GM12878 (cell line): ENCODE measurements at regions not wholly inside any gene's neighbourhood (a gene's known extent, or its start where the extent isn't known, plus 50 kb on each side); places are given as distances from the start of the nearest gene placed in this dataset.

Experiments used
- ATAC-seq: fragments of 200-7000 bp; cut with Tn5 transposase; 3 replicates; pipeline ENCODE4 v1.9.1; 2020; ENCODE audit warnings: mild to moderate bottlenecking, moderate library complexity
- BruUV-seq: library from RNA; stranded (reverse); fragments of 400-500 nt; replicated peaks from 2 replicates; lab custom pipeline; 2021; lab: Mats Ljungman, UMichigan
- CTCF ChIA-PET: fragments of 300-600 bp; sonication (Branson Sonifier 250); formaldehyde crosslinking; extraction: SDS; loops from one replicate; lab custom pipeline; 2021; ENCODE audit warnings: inconsistent platforms; lab: Yijun Ruan, JAX
- POLR2A ChIA-PET: fragments of 350-600 bp; formaldehyde crosslinking; extraction: SDS; loops from one replicate; lab custom pipeline; 2021; ENCODE audit warnings: inconsistent platforms; lab: Charles Lee
- RAD21 ChIA-PET: fragments of 300-600 bp; sonication (Branson Sonifier 250); formaldehyde crosslinking; loops from one replicate; lab custom pipeline; 2023; ENCODE audit warnings: antibody characterized with exemption; ENCODE audit not compliant: unreplicated experiment; lab: Charles Lee
- SMC1A ChIA-PET: fragments of 300-600 bp; sonication (Branson Sonifier 250); formaldehyde crosslinking; loops from one replicate; lab custom pipeline; 2023; ENCODE audit not compliant: unreplicated experiment, uncharacterized antibody; lab: Charles Lee
- DNase-seq: peaks from one replicate; pipeline ENCODE4 v3.0.0-alpha.2; 2011; ENCODE audit warnings: low read depth, low spot score
- FAIRE-seq: peaks from 3 replicates; lab custom pipeline; 2011; peaks lifted over from hg19 to GRCh38; lab: Jason Lieb, UNC
- H2AFZ ChIP-seq: 2 replicates; pipeline ENCODE4 v1.6.0; 2011; ENCODE audit warnings: low read depth, low read length, control low read depth; ENCODE audit not compliant: control insufficient read depth
- H3K27ac ChIP-seq: 2 replicates; pipeline ENCODE4 v1.5.1; 2011; ENCODE audit warnings: control low read depth; ENCODE audit not compliant: control insufficient read depth, insufficient read depth
- H3K27me3 ChIP-seq, 2 experiments: replicated peaks in 1 of 2; 2 replicates each; pipeline versions ENCODE4 v1.6.0 to v1.6.1; 2011; ENCODE audit warnings: low read length in 1 of 2; ENCODE audit not compliant: control insufficient read depth in 2 of 2, insufficient read depth in 2 of 2
- H3K36me3 ChIP-seq, 2 experiments: 2 replicates each; pipeline ENCODE4 v1.5.1; 2011; ENCODE audit warnings: low read length in 1 of 2; ENCODE audit not compliant: control insufficient read depth in 2 of 2, insufficient read depth in 2 of 2
- H3K4me1 ChIP-seq: 2 replicates; pipeline ENCODE4 v1.6.1; 2011; ENCODE audit warnings: mild to moderate bottlenecking, low read length, moderate library complexity, mixed read lengths; ENCODE audit not compliant: control insufficient read depth, insufficient read depth
- H3K4me2 ChIP-seq: 2 replicates; pipeline ENCODE4 v1.6.0; 2011; ENCODE audit warnings: control low read depth; ENCODE audit not compliant: control insufficient read depth, insufficient read depth
- H3K4me3 ChIP-seq: fragments of 200-600 bp; sonication (generic); 2 replicates; pipeline ENCODE4 v1.5.1; 2016
- H3K79me2 ChIP-seq: 2 replicates; pipeline ENCODE4 v1.6.0; 2011; ENCODE audit warnings: low read length; ENCODE audit not compliant: control insufficient read depth, insufficient read depth
- H3K9ac ChIP-seq: 2 replicates; pipeline ENCODE4 v1.8.0; 2011; ENCODE audit warnings: low read length, control low read depth, mixed read lengths; ENCODE audit not compliant: control insufficient read depth, insufficient read depth
- H3K9me3 ChIP-seq: replicated peaks from 3 replicates; pipeline ENCODE4 v1.5.1; 2011; ENCODE audit warnings: mild to moderate bottlenecking, low read length; ENCODE audit not compliant: control insufficient read depth, insufficient read depth
- H4K20me1 ChIP-seq: 2 replicates; pipeline ENCODE4 v1.6.0; 2011; ENCODE audit not compliant: control insufficient read depth, insufficient read depth
- E2F4 ChIP-seq: IDR thresholded peaks from 2 replicates; pipeline ENCODE4 v1.6.1; 2012; ENCODE audit warnings: low read depth, low read length, improper control_type of control experiment
- ETV6 ChIP-seq, 2 experiments: fragments of 450-650 bp in 1 of 2; IDR thresholded peaks in 1 of 2; conservative IDR thresholded peaks in 1 of 2; 2 replicates each; pipeline ENCODE4 v1.6.1; 2014; ENCODE audit warnings: antibody characterized with exemption in 1 of 2, borderline replicate concordance in 1 of 2, low read depth in 1 of 2, mild to moderate bottlenecking in 1 of 2, moderate library complexity in 1 of 2
- EZH2 ChIP-seq: IDR thresholded peaks from 2 replicates; pipeline ENCODE4 v1.6.1; 2012; ENCODE audit warnings: low read depth, mild to moderate bottlenecking, control low read depth, inconsistent platforms, low read length, borderline replicate concordance; ENCODE audit not compliant: control insufficient read depth
- KAT2A ChIP-seq: conservative IDR thresholded peaks from 2 replicates; pipeline ENCODE4 v1.6.1; 2011; ENCODE audit warnings: low read depth, low read length; ENCODE audit not compliant: control insufficient read depth
- NR2F1 ChIP-seq: fragments of 450-650 bp; conservative IDR thresholded peaks from 2 replicates; pipeline ENCODE4 v1.6.1; 2017; ENCODE audit warnings: mild to moderate bottlenecking
- RAD21 ChIP-seq: IDR thresholded peaks from 2 replicates; pipeline ENCODE4 v1.6.1; 2011; ENCODE audit warnings: mild to moderate bottlenecking, low read depth, low read length, moderate library complexity; ENCODE audit not compliant: insufficient read depth
- RUNX3 ChIP-seq: IDR thresholded peaks from 2 replicates; pipeline ENCODE4 v1.6.1; 2012; ENCODE audit warnings: low read length, inconsistent platforms
- TAF1 ChIP-seq: IDR thresholded peaks from 2 replicates; pipeline ENCODE4 v1.6.1; 2011; ENCODE audit warnings: mild to moderate bottlenecking, low read depth, low read length, borderline replicate concordance
- ZNF217 ChIP-seq: fragments of 450-650 bp; IDR thresholded peaks from 2 replicates; pipeline ENCODE4 v1.6.1; 2017; ENCODE audit warnings: antibody characterized with exemption, mild to moderate bottlenecking
- whole genome bisulfite sequencing: methylation state at CpG from one replicate; pipeline ENCODE4 v1.1.6; 2016; ENCODE audit warnings: low lambda C conversion rate; ENCODE audit not compliant: insufficient replicate concordance, insufficient coverage; ENCODE audit errors: missing lambda C conversion rate; 5-methylcytosine and 5-hydroxymethylcytosine counted together
- in situ Hi-C: fragments of 300-500 bp; cut with MboI; formaldehyde crosslinking; loops from 9 replicates; pipeline ENCODE4 v1.14.3; 2018; ENCODE audit warnings: mixed read lengths
- intact Hi-C: fragments of 100-400 bp; cut with micrococcal nuclease; formaldehyde crosslinking; loops from one replicate; pipeline ENCODE4 v1.14.2; 2022; ENCODE audit not compliant: unreplicated experiment
- TF ChIP-seq, protein P1 (sequence below): fragments of 450-650 bp; formaldehyde crosslinking; IDR thresholded peaks from 2 replicates; pipeline ENCODE4 v1.4.0; 2020; ENCODE audit warnings: mild to moderate bottlenecking, moderate library complexity
- TF ChIP-seq, protein P2 (sequence below): fragments of 450-650 bp; IDR thresholded peaks from 2 replicates; pipeline ENCODE4 v1.6.1; 2017; ENCODE audit warnings: mild to moderate bottlenecking, moderate library complexity
- TF ChIP-seq, protein P3 (sequence below): fragments of 450-650 bp; IDR thresholded peaks from 2 replicates; pipeline ENCODE4 v1.6.1; 2018; ENCODE audit warnings: borderline replicate concordance, mild to moderate bottlenecking; ENCODE audit not compliant: partially characterized antibody

DNA sequence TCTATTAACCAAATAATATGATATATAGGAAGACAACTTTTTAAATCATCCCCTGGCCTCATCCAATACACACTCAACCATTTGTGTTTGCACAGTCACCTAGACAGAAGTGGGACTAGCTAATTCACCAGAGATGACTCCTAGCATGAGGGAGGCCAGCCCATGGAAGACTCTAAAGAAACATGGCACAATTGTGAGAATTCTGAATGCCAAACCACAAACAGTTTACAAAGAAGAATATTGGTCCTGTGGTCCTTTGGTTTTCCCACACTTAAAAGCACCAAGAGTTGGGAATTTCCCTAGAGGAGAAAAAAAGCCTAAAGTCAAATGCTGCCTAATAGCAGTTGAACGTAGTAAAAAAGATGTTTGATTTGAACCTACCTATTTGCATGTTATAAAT lies 609.9 kb downstream of the ACTL7B start:
- FAIRE-seq, result no peak
- no peak overlapping the region for H3K4me2 ChIP-seq
- H3K9me3 ChIP-seq, result no peaks in the 10 kb centered on the region
- H3K4me1 ChIP-seq, result no peaks in the 10 kb centered on the region
- no TSS peak for BruUV-seq
- ChIA-PET CTCF (no interaction called here), POLR2A (no interaction called here), RAD21 (no interaction called here), SMC1A (no interaction called here)
- H4K20me1 ChIP-seq, result no peaks in the 10 kb centered on the region
- H3K9ac ChIP-seq, result no peak overlapping the region
- no peak overlapping the region for H2AFZ ChIP-seq
- no peak for DNase-seq
- 24% methylated on average over 1 of the region's 1 CpG for WGBS
- intact Hi-C loops (no loop called here), in situ Hi-C loops (no loop called here)
- H3K79me2 ChIP-seq, result no peaks in the 10 kb centered on the region
- no peaks in the 10 kb centered on the region for H3K36me3 ChIP-seq
- ATAC-seq, result no peak
- no peak overlapping the region for H3K27ac ChIP-seq
- no peak overlapping the region for H3K4me3 ChIP-seq
- no peaks in the 10 kb centered on the region for H3K27me3 ChIP-seq
- no peak for TF ChIP-seq E2F4
- TF ChIP-seq ETV6 (conservative IDR thresholded peaks at IDR 0.05 in 1 of 2, IDR thresholded peaks at IDR 0.05 in 1 of 2; ENCODE audit: borderline replicate concordance in 1 of 2, low read depth in 1 of 2), result no peak
- no peak for TF ChIP-seq EZH2
- TF ChIP-seq ZNF217, result no peak
- no peak for TF ChIP-seq KAT2A
- TF ChIP-seq, protein P1, sequence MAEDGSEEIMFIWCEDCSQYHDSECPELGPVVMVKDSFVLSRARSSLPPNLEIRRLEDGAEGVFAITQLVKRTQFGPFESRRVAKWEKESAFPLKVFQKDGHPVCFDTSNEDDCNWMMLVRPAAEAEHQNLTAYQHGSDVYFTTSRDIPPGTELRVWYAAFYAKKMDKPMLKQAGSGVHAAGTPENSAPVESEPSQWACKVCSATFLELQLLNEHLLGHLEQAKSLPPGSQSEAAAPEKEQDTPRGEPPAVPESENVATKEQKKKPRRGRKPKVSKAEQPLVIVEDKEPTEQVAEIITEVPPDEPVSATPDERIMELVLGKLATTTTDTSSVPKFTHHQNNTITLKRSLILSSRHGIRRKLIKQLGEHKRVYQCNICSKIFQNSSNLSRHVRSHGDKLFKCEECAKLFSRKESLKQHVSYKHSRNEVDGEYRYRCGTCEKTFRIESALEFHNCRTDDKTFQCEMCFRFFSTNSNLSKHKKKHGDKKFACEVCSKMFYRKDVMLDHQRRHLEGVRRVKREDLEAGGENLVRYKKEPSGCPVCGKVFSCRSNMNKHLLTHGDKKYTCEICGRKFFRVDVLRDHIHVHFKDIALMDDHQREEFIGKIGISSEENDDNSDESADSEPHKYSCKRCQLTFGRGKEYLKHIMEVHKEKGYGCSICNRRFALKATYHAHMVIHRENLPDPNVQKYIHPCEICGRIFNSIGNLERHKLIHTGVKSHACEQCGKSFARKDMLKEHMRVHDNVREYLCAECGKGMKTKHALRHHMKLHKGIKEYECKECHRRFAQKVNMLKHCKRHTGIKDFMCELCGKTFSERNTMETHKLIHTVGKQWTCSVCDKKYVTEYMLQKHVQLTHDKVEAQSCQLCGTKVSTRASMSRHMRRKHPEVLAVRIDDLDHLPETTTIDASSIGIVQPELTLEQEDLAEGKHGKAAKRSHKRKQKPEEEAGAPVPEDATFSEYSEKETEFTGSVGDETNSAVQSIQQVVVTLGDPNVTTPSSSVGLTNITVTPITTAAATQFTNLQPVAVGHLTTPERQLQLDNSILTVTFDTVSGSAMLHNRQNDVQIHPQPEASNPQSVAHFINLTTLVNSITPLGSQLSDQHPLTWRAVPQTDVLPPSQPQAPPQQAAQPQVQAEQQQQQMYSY (CRISPR knock-in tag), result no peak
- TF ChIP-seq TAF1, result no peak
- TF ChIP-seq, protein P2, sequence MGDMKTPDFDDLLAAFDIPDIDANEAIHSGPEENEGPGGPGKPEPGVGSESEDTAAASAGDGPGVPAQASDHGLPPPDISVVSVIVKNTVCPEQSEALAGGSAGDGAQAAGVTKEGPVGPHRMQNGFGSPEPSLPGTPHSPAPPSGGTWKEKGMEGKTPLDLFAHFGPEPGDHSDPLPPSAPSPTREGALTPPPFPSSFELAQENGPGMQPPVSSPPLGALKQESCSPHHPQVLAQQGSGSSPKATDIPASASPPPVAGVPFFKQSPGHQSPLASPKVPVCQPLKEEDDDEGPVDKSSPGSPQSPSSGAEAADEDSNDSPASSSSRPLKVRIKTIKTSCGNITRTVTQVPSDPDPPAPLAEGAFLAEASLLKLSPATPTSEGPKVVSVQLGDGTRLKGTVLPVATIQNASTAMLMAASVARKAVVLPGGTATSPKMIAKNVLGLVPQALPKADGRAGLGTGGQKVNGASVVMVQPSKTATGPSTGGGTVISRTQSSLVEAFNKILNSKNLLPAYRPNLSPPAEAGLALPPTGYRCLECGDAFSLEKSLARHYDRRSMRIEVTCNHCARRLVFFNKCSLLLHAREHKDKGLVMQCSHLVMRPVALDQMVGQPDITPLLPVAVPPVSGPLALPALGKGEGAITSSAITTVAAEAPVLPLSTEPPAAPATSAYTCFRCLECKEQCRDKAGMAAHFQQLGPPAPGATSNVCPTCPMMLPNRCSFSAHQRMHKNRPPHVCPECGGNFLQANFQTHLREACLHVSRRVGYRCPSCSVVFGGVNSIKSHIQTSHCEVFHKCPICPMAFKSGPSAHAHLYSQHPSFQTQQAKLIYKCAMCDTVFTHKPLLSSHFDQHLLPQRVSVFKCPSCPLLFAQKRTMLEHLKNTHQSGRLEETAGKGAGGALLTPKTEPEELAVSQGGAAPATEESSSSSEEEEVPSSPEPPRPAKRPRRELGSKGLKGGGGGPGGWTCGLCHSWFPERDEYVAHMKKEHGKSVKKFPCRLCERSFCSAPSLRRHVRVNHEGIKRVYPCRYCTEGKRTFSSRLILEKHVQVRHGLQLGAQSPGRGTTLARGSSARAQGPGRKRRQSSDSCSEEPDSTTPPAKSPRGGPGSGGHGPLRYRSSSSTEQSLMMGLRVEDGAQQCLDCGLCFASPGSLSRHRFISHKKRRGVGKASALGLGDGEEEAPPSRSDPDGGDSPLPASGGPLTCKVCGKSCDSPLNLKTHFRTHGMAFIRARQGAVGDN, result no peak
- TF ChIP-seq, protein P3, sequence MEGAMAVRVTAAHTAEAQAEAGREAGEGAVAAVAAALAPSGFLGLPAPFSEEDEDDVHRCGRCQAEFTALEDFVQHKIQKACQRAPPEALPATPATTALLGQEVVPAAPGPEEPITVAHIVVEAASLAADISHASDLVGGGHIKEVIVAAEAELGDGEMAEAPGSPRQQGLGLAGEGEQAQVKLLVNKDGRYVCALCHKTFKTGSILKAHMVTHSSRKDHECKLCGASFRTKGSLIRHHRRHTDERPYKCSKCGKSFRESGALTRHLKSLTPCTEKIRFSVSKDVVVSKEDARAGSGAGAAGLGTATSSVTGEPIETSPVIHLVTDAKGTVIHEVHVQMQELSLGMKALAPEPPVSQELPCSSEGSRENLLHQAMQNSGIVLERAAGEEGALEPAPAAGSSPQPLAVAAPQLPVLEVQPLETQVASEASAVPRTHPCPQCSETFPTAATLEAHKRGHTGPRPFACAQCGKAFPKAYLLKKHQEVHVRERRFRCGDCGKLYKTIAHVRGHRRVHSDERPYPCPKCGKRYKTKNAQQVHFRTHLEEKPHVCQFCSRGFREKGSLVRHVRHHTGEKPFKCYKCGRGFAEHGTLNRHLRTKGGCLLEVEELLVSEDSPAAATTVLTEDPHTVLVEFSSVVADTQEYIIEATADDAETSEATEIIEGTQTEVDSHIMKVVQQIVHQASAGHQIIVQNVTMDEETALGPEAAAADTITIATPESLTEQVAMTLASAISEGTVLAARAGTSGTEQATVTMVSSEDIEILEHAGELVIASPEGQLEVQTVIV, result no peak
- no peak for TF ChIP-seq RUNX3
- no peak for TF ChIP-seq NR2F1
- no peak for TF ChIP-seq RAD21
